Stimulated activated naive CD4-positive, alpha-beta T cell treated with Interleukin-2 at 50 U/mL for 16 hours (primary cell): ENCODE measurements at regions not wholly inside any gene's neighbourhood (a gene's known extent, or its start where the extent isn't known, plus 50 kb on each side); places are given as distances from the start of the nearest gene placed in this dataset.

ENCODE experiments used
- DNase-seq: peaks from one replicate; lab custom pipeline; 2025; lab: John Stamatoyannopoulos, UW

GRCh38 chr20:21033817-21034216, 72.3 kb downstream of the LINC00237 start:
- DNase-seq, result no peak

- no peak for DNase-seq
These were observed 74.5 kb downstream of the LINC00237 start for GRCh38 chr20:21031666-21032065.

- no peak for DNase-seq
These were observed 76.8 kb downstream of the LINC00237 start for GRCh38 chr20:21029341-21029740.

- DNase-seq, result no peak
These were observed 77.2 kb downstream of the LINC00237 start for GRCh38 chr20:21028921-21029320.

GRCh38 chr20:21028436-21028835, 77.7 kb downstream of the LINC00237 start:
- DNase-seq, result no peak

GRCh38 chr20:21027569-21027968, 78.6 kb downstream of the LINC00237 start:
- no peak for DNase-seq

GRCh38 chr20:21026951-21027350, 79.2 kb downstream of the LINC00237 start:
- no peak for DNase-seq

GRCh38 chr20:21024420-21024819, 81.7 kb downstream of the LINC00237 start:
- no peak for DNase-seq

GRCh38 chr20:21022925-21023324, 83.2 kb downstream of the LINC00237 start:
- DNase-seq, result no peak

- DNase-seq, result no peak
These were observed 84.7 kb downstream of the LINC00237 start for GRCh38 chr20:21021472-21021790.

GRCh38 chr20:21020659-21021471, 85.3 kb downstream of the LINC00237 start:
- DNase-seq, result no peak

GRCh38 chr20:21019814-21020658, 86.1 kb downstream of the LINC00237 start:
- DNase-seq, result no peak

GRCh38 chr20:21019468-21019813, 86.7 kb downstream of the LINC00237 start:
- DNase-seq, result no peak

- no peak for DNase-seq
These were observed 87.6 kb downstream of the LINC00237 start for GRCh38 chr20:21018576-21018975.

GRCh38 chr20:21017528-21018085, 88.6 kb downstream of the LINC00237 start:
- DNase-seq, result no peak

- no peak for DNase-seq
These were observed 89.4 kb downstream of the LINC00237 start for GRCh38 chr20:21016751-21017150.

GRCh38 chr20:21014528-21014927, 91.6 kb downstream of the LINC00237 start:
- DNase-seq, result no peak

GRCh38 chr20:21008951-21009350, 97.2 kb downstream of the LINC00237 start:
- DNase-seq, result no peak

- no peak for DNase-seq
These were observed 99.5 kb downstream of the LINC00237 start for GRCh38 chr20:21006611-21007010.

- DNase-seq, result no peak
These were observed 101.6 kb downstream of the LINC00237 start for GRCh38 chr20:21004386-21005076.

GRCh38 chr20:21003902-21004301, 102.3 kb downstream of the LINC00237 start:
- no peak for DNase-seq

GRCh38 chr20:21002486-21002885, 103.7 kb downstream of the LINC00237 start:
- DNase-seq, result no peak
